K562 (cell line): ENCODE measurements at regions not wholly inside any gene's neighbourhood (a gene's known extent, or its start where the extent isn't known, plus 50 kb on each side); places are given as distances from the start of the nearest gene placed in this dataset.

ENCODE experiments used
- ATAC-seq: fragments of 200-7000 bp; cut with Tn5 transposase; 3 replicates; pipeline ENCODE4 v1.9.1; 2020; ENCODE audit warnings: moderate library complexity
- BruUV-seq: library from RNA; stranded (reverse); fragments of 400-500 nt; replicated peaks from 2 replicates; lab custom pipeline; 2021; lab: Mats Ljungman, UMichigan
- CTCF ChIA-PET: fragments of 300-600 bp; formaldehyde crosslinking; extraction: SDS; loops from one replicate; lab custom pipeline; 2021; ENCODE audit warnings: low intra/inter-chr PET ratio; lab: Yijun Ruan, JAX
- POLR2A ChIA-PET: fragments of 300-600, 350-650 bp; sonication (Branson Sonifier 250); formaldehyde crosslinking; extraction: SDS; loops from one replicate; lab custom pipeline; 2021; ENCODE audit warnings: antibody characterized with exemption, inconsistent platforms; lab: Yijun Ruan, JAX
- DNase-seq, 4 experiments: peaks; one replicate each; pipeline versions ENCODE4 v3.0.0 to v3.0.0-alpha.2; 2011 to 2018; ENCODE audit warnings: low spot score in 3 of 4, mixed read lengths in 3 of 4; ENCODE audit errors: extremely low read depth in 1 of 4
- FAIRE-seq: peaks from 2 replicates; lab custom pipeline; 2011; peaks lifted over from hg19 to GRCh38; lab: Jason Lieb, UNC
- H2AFZ ChIP-seq: 2 replicates; pipeline ENCODE4 v1.6.0; 2011; ENCODE audit warnings: low read depth, low read length, control low read depth, inconsistent platforms
- H3K27ac ChIP-seq: fragments of 200-600 bp; 3 replicates; pipeline ENCODE4 v1.8.0; 2011; ENCODE audit warnings: low read depth, mild to moderate bottlenecking, control low read depth, inconsistent platforms, low read length, moderate library complexity, mixed read lengths; ENCODE audit errors: extremely low read depth
- H3K27me3 ChIP-seq, 2 experiments: fragments of 300-600 bp in 1 of 2; 2 replicates in 1 of 2; 3 replicates in 1 of 2; pipeline versions ENCODE4 v1.6.0 to v1.8.0; 2011; ENCODE audit warnings: inconsistent platforms in 2 of 2, low read length in 2 of 2, mild to moderate bottlenecking in 1 of 2, mixed read lengths in 1 of 2, moderate library complexity in 1 of 2; ENCODE audit not compliant: control insufficient read depth in 2 of 2, insufficient read depth in 2 of 2
- H3K36me3 ChIP-seq: fragments of 300-600 bp; 3 replicates; pipeline ENCODE4 v1.8.0; 2011; ENCODE audit warnings: mild to moderate bottlenecking, low read length, inconsistent platforms; ENCODE audit not compliant: control insufficient read depth, insufficient read depth
- H3K4me1 ChIP-seq, 2 experiments: fragments of 200-600 bp in 1 of 2; replicated peaks in 1 of 2; 2 replicates in 1 of 2; 3 replicates in 1 of 2; pipeline versions ENCODE4 v1.5.1 to v1.8.0; 2011; ENCODE audit warnings: inconsistent platforms in 2 of 2, low read length in 2 of 2, mild to moderate bottlenecking in 1 of 2, mixed read lengths in 1 of 2, moderate library complexity in 1 of 2; ENCODE audit not compliant: control insufficient read depth in 2 of 2, insufficient read depth in 2 of 2
- H3K4me2 ChIP-seq: 2 replicates; pipeline ENCODE4 v1.6.1; 2011; ENCODE audit warnings: low read length, control low read depth, inconsistent platforms, mixed read lengths; ENCODE audit not compliant: insufficient read depth
- H3K4me3 ChIP-seq: fragments of 200-600 bp; sonication (generic), shearing (Covaris generic); 2 replicates; pipeline ENCODE4 v1.5.1; 2016; ENCODE audit warnings: control low read depth, inconsistent platforms
- H3K79me2 ChIP-seq: fragments of 200-600 bp; 3 replicates; pipeline ENCODE4 v1.8.0; 2011; ENCODE audit warnings: low read length, inconsistent platforms; ENCODE audit not compliant: control insufficient read depth, insufficient read depth
- H3K9ac ChIP-seq, 2 experiments: 2 replicates each; pipeline versions ENCODE4 v1.6.0 to v1.6.1; 2011; ENCODE audit warnings: low read depth in 2 of 2, low read length in 2 of 2, control low read depth in 1 of 2, inconsistent platforms in 1 of 2, mild to moderate bottlenecking in 1 of 2, mixed read lengths in 1 of 2; ENCODE audit not compliant: insufficient read depth in 1 of 2
- H3K9me1 ChIP-seq: one replicate; pipeline ENCODE4 v1.6.0; 2011; ENCODE audit warnings: inconsistent platforms, mild to moderate bottlenecking, low read length, moderate library complexity; ENCODE audit not compliant: control insufficient read depth, insufficient read depth
- H3K9me3 ChIP-seq: replicated peaks from 2 replicates; pipeline ENCODE4 v1.5.1; 2011; ENCODE audit warnings: low read depth, low read length, inconsistent platforms; ENCODE audit not compliant: control insufficient read depth, insufficient read depth
- H4K20me1 ChIP-seq: replicated peaks from 2 replicates; pipeline ENCODE4 v1.6.1; 2011; ENCODE audit warnings: low read length, inconsistent platforms, mixed read lengths; ENCODE audit not compliant: control insufficient read depth, insufficient read depth
- HCFC1 ChIP-seq: IDR thresholded peaks from 2 replicates; pipeline ENCODE4 v1.6.1; 2012; ENCODE audit warnings: low read depth, low read length, improper control_type of control experiment
- PTTG1 ChIP-seq: fragments of 450-650 bp; IDR thresholded peaks from 2 replicates; pipeline ENCODE4 v1.6.1; 2016; ENCODE audit warnings: low read depth, mild to moderate bottlenecking, missing genetic modification characterization, missing compliant biosample characterization
- TCF3 ChIP-seq: sonication (generic); formaldehyde crosslinking; IDR thresholded peaks from 2 replicates; pipeline ENCODE4 v1.4.0; 2020; ENCODE audit warnings: mild to moderate bottlenecking, missing genetic modification reagents
- ZNF175 ChIP-seq: fragments of 200-800 bp; sonication (Bioruptor generic); IDR thresholded peaks from 2 replicates; pipeline ENCODE4 v1.6.1; 2016; ENCODE audit warnings: low read depth, mild to moderate bottlenecking, missing genetic modification characterization, missing compliant biosample characterization
- ZNF212 ChIP-seq: fragments of 450-650 bp; formaldehyde crosslinking; IDR thresholded peaks from 2 replicates; pipeline ENCODE4 v1.4.0; 2020; ENCODE audit warnings: mild to moderate bottlenecking
- ZNF780A ChIP-seq: fragments of 250-450 bp; sonication (Bioruptor Pico); IDR thresholded peaks from 2 replicates; pipeline ENCODE4 v1.5.0; 2021; ENCODE audit warnings: mild to moderate bottlenecking
- ZNF79 ChIP-seq: fragments of 250-450 bp; sonication (Bioruptor Pico); IDR thresholded peaks from 2 replicates; pipeline ENCODE4 v1.4.0; 2020; ENCODE audit warnings: low read depth, mild to moderate bottlenecking, moderate library complexity
- WGBS: fragments of 100-300 bp; shearing (Covaris generic); methylation state at CpG from one replicate; pipeline ENCODE4 v1.1.6; 2016; ENCODE audit warnings: low coverage, mixed read lengths; ENCODE audit not compliant: insufficient coverage; ENCODE audit errors: missing lambda C conversion rate; 5-methylcytosine and 5-hydroxymethylcytosine counted together
- in situ Hi-C: fragments of 300-500 bp; cut with MboI; formaldehyde crosslinking; loops from 4 replicates; pipeline ENCODE4 v1.15.0; 2018; ENCODE audit warnings: inconsistent platforms, mixed read lengths
- intact Hi-C: fragments of 100-400 bp; cut with micrococcal nuclease; formaldehyde crosslinking; loops from 2 replicates; pipeline ENCODE4 v1.14.2; 2022
- TF ChIP-seq, protein P1 (sequence below): sonication (generic); formaldehyde crosslinking; IDR thresholded peaks from 2 replicates; pipeline ENCODE4 v1.9.0; 2022; ENCODE audit warnings: mild to moderate bottlenecking, missing genetic modification reagents
- TF ChIP-seq, protein P2 (sequence below), 2 experiments: fragments of 200-800 bp in 1 of 2; sonication (Bioruptor generic) in 1 of 2; sonication (generic) in 1 of 2; formaldehyde crosslinking in 1 of 2; IDR thresholded peaks in 1 of 2; conservative IDR thresholded peaks in 1 of 2; 2 replicates each; pipeline versions ENCODE4 v1.5.0 to v1.6.1; 2016 to 2020; ENCODE audit warnings: missing compliant biosample characterization in 1 of 2, missing genetic modification characterization in 1 of 2, missing genetic modification reagents in 1 of 2

DNA sequence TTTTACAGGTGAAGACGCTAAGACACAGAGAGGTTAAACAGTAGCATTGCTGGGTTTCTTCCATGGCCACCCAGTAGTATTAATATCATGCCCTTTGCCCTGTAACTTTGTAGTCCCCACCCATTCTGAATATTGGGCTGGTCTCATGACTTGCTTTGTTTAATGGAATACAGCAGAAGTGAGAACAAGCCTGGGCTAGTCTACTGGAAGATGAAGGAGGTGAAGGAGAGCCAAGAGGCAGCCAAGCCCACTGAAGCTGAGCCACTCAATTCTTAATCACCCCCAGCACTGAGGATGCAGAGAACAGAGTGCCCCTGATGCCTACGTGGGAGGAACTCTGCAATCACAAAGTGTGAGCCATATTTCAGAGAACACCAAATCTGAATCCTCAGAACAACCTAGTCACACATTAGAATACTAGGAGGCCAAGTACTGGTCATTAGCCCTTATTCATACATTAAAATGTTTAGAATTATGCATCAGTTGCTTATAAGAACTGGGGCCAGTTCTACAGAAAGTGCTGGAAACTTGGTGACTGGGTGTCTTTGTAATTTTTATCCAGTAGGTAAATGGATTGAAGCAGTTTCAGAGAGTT is 202.5 kb upstream of the ADRA1D start:
- H3K36me3 ChIP-seq: no peaks in the 10 kb centered on the region
- ATAC-seq: no peak
- H3K4me3 ChIP-seq: no peak overlapping the region
- no peaks in the 10 kb centered on the region for H4K20me1 ChIP-seq
- 0% methylated on average over 1 of the region's 2 CpGs for WGBS
- POLR2A ChIA-PET: no interaction called here
- no peak for TF ChIP-seq ZNF780A
- no peak for TF ChIP-seq ZNF212 (CRISPR knock-in tag)
- TF ChIP-seq ZNF175 (CRISPR knock-in tag): no peak
- TF ChIP-seq, protein P1, sequence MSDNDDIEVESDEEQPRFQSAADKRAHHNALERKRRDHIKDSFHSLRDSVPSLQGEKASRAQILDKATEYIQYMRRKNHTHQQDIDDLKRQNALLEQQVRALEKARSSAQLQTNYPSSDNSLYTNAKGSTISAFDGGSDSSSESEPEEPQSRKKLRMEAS (CRISPR knock-in tag): no peak
- no peak for TF ChIP-seq ZNF79 (CRISPR knock-in tag)
- TF ChIP-seq HCFC1: no peak
- no peak for TF ChIP-seq TCF3 (CRISPR knock-in tag)
- TF ChIP-seq, protein P2, sequence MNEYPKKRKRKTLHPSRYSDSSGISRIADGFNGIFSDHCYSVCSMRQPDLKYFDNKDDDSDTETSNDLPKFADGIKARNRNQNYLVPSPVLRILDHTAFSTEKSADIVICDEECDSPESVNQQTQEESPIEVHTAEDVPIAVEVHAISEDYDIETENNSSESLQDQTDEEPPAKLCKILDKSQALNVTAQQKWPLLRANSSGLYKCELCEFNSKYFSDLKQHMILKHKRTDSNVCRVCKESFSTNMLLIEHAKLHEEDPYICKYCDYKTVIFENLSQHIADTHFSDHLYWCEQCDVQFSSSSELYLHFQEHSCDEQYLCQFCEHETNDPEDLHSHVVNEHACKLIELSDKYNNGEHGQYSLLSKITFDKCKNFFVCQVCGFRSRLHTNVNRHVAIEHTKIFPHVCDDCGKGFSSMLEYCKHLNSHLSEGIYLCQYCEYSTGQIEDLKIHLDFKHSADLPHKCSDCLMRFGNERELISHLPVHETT (CRISPR knock-in tag; conservative IDR thresholded peaks at IDR 0.05 in 1 of 2, IDR thresholded peaks at IDR 0.05 in 1 of 2): no peak
- TF ChIP-seq PTTG1 (tag): no peak
- TF ChIP-seq, all 486 proteins: peak for 0
- no TSS peak for BruUV-seq
- H3K9ac ChIP-seq: no peak overlapping the region
- intact Hi-C loops: no loop called here
- DNase-seq: no peak
- no peaks in the 10 kb centered on the region for H3K27me3 ChIP-seq
- CTCF ChIA-PET: no interaction called here
- in situ Hi-C loops: no loop called here
- no peak overlapping the region for H2AFZ ChIP-seq
- FAIRE-seq: no peak
- H3K79me2 ChIP-seq: no peaks in the 10 kb centered on the region
- no peak overlapping the region for H3K4me2 ChIP-seq
- H3K9me3 ChIP-seq: no peaks in the 10 kb centered on the region
- no peak overlapping the region for H3K27ac ChIP-seq
- H3K4me1 ChIP-seq: no peaks in the 10 kb centered on the region
- H3K9me1 ChIP-seq: no peaks in the 10 kb centered on the region
